T-cell (primary cell): ENCODE measurements at regions not wholly inside any gene's neighbourhood (a gene's known extent, or its start where the extent isn't known, plus 50 kb on each side); places are given as distances from the start of the nearest gene placed in this dataset.

ENCODE experiments used
- ATAC-seq, 4 experiments: fragments of 200-7000 bp in 3 of 4; fragments of 150-1000 bp in 1 of 4; cut with Tn5 transposase; replicated peaks in 1 of 4; 1 replicate in 3 of 4; 2 replicates in 1 of 4; pipeline ENCODE4 v1.10.0; 2021; ENCODE audit warnings: moderate library complexity in 3 of 4, mild to moderate bottlenecking in 2 of 4, moderate number of reproducible peaks in 1 of 4
- CTCF ChIA-PET, 2 donors: fragments of 300-600 bp; sonication (Branson Sonifier 250); formaldehyde crosslinking; loops; one replicate each; lab custom pipeline; 2022; ENCODE audit warnings: antibody characterized with exemption in 2 of 2; lab: Charles Lee
- POLR2A ChIA-PET, 2 donors: fragments of 300-600 bp; sonication (Branson Sonifier 250); formaldehyde crosslinking; loops; one replicate each; lab custom pipeline; 2022; ENCODE audit warnings: antibody characterized with exemption in 2 of 2; lab: Charles Lee
- DNase-seq, 35 experiments: peaks; one replicate each; pipeline versions ENCODE4 v3.0.0 to v3.0.0-alpha.2; 2013 to 2023
- H3K27ac ChIP-seq: one replicate; pipeline ENCODE4 v1.5.1; 2013; ENCODE audit warnings: low read length
- H3K27me3 ChIP-seq, 2 experiments: replicated peaks in 1 of 2; 1 replicate in 1 of 2; 2 replicates in 1 of 2; pipeline versions ENCODE4 v1.6.1 to v1.7.0; 2013; ENCODE audit warnings: low read length in 1 of 2, mixed read lengths in 1 of 2; ENCODE audit not compliant: control insufficient read depth in 2 of 2, insufficient read depth in 2 of 2; ENCODE audit errors: extremely low read depth in 1 of 2
- H3K36me3 ChIP-seq, 2 donors: 1 replicate in 1 of 2; 2 replicates in 1 of 2; pipeline versions ENCODE4 v1.6.1 to v1.7.0; 2013; ENCODE audit warnings: low read length in 1 of 2; ENCODE audit not compliant: control insufficient read depth in 2 of 2, insufficient read depth in 1 of 2; ENCODE audit errors: extremely low read depth in 1 of 2
- H3K4me1 ChIP-seq, 2 experiments: 1 replicate in 1 of 2; 2 replicates in 1 of 2; pipeline versions ENCODE4 v1.6.1 to v1.7.0; 2013; ENCODE audit warnings: low read length in 2 of 2, mixed read lengths in 1 of 2; ENCODE audit not compliant: insufficient read depth in 2 of 2, control insufficient read depth in 1 of 2; ENCODE audit errors: extremely low read depth in 1 of 2
- H3K4me3 ChIP-seq, 2 donors: 1 replicate in 1 of 2; 2 replicates in 1 of 2; pipeline versions ENCODE4 v1.5.1 to v1.7.0; 2013; ENCODE audit warnings: mild to moderate bottlenecking in 2 of 2, low read length in 1 of 2, moderate library complexity in 1 of 2; ENCODE audit not compliant: control insufficient read depth in 1 of 2; ENCODE audit errors: extremely low read depth in 1 of 2
- H3K9me3 ChIP-seq: 2 replicates; pipeline ENCODE4 v1.7.0; 2013
- H3K27ac Mint-ChIP-seq, 2 donors: one replicate each; pipeline ENCODE4 v1.8.0; 2020 to 2021; ENCODE audit warnings: mild to moderate bottlenecking in 2 of 2, mixed read lengths in 2 of 2
- H3K27me3 Mint-ChIP-seq, 2 donors: one replicate each; pipeline ENCODE4 v1.8.0; 2021 to 2022; ENCODE audit warnings: mixed read lengths in 2 of 2
- H3K36me3 Mint-ChIP-seq: one replicate; pipeline ENCODE4 v1.8.0; 2021; ENCODE audit warnings: mixed read lengths
- H3K4me1 Mint-ChIP-seq, 3 donors: one replicate each; pipeline ENCODE4 v1.8.0; 2020 to 2022; ENCODE audit warnings: mixed read lengths in 3 of 3, mild to moderate bottlenecking in 1 of 3
- H3K4me3 Mint-ChIP-seq, 3 donors: one replicate each; pipeline ENCODE4 v1.8.0; 2020 to 2022; ENCODE audit warnings: mild to moderate bottlenecking in 3 of 3, mixed read lengths in 3 of 3, moderate library complexity in 3 of 3
- H3K9me3 Mint-ChIP-seq, 3 donors: one replicate each; pipeline ENCODE4 v1.8.0; 2020 to 2022; ENCODE audit warnings: mixed read lengths in 3 of 3
- WGBS: methylation state at CpG from one replicate; pipeline ENCODE4 v1.1.5; 2013; ENCODE audit warnings: missing lambda C conversion rate; ENCODE audit not compliant: insufficient coverage; 5-methylcytosine and 5-hydroxymethylcytosine counted together

DNA sequence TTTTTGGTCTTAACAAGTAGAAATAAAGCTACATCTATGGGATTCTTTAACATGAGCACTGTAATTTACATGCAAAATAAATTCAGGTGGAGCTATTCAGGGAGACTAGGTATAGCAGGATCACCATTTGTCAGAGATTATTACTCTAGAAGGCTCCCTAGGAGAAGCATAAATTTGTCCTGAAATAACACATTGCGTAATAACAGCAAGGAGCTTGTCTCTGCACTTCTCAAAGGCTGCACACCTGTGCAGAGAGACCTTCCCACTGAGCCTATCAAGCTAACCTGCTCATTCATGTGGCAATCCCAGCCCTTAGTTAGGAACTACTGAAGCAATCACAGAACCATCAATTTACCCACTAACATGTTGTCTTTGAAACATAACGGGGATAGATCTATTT, 437.4 kb upstream of the MC4R start:
- ATAC-seq (no peak), DNase-seq (no peak)
- H3K27me3 Mint-ChIP-seq, result no peaks in the 10 kb centered on the region
- H3K4me1 Mint-ChIP-seq, result no peaks in the 10 kb centered on the region
- no peaks in the 10 kb centered on the region for H3K36me3 Mint-ChIP-seq
- peaks cover 4 to 10% (median 7%) of the 10 kb centered on the region in 3 donors for H3K9me3 Mint-ChIP-seq
- 100% methylated on average over 1 of the region's 2 CpGs for WGBS
- H3K4me3 ChIP-seq, result no peak overlapping the region
- no peaks in the 10 kb centered on the region for H3K27me3 ChIP-seq
- ChIA-PET CTCF (no interaction called here), POLR2A (no interaction called here)
- H3K4me1 ChIP-seq, result no peaks in the 10 kb centered on the region
- H3K36me3 ChIP-seq, result no peaks in the 10 kb centered on the region
- no peak overlapping the region for H3K27ac ChIP-seq
- no peak overlapping the region for H3K4me3 Mint-ChIP-seq
- H3K27ac Mint-ChIP-seq, result no peak overlapping the region
- H3K9me3 ChIP-seq, result no peaks in the 10 kb centered on the region

DNA sequence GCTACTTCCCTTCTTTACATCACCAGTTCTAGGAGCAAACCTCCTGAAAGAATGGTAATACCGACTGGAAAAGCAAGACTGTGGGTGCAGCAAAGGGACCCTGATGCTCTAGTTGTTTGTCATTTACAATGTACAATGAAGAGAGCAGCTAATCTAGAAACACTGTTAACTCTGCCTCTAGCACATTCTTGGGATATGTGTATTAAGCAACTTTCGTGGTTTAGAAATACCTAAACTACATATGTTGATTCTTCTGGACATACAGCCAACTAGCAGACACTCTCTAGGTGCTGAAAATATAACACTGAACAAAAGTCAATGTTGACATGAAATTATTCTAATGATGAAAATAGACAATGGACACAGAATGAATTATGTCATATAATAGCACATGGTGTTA, 440.3 kb upstream of the MC4R start:
- no peaks in the 10 kb centered on the region for H3K4me1 Mint-ChIP-seq
- H3K27me3 ChIP-seq, result no peaks in the 10 kb centered on the region
- ChIA-PET POLR2A (no interaction called here), CTCF (no interaction called here)
- no peak overlapping the region for H3K27ac Mint-ChIP-seq
- no peak overlapping the region for H3K27ac ChIP-seq
- no peak overlapping the region for H3K4me3 Mint-ChIP-seq
- H3K9me3 Mint-ChIP-seq, result peaks cover 8 to 19% (median 9%) of the 10 kb centered on the region in 3 donors
- H3K27me3 Mint-ChIP-seq, result no peaks in the 10 kb centered on the region
- no peaks in the 10 kb centered on the region for H3K36me3 Mint-ChIP-seq
- ATAC-seq (no peak), DNase-seq (no peak)
- no CpG with 5 or more reads among the region's 2 CpGs for WGBS
- H3K9me3 ChIP-seq, result no peaks in the 10 kb centered on the region
- H3K4me3 ChIP-seq, result no peak overlapping the region
- no peaks in the 10 kb centered on the region for H3K4me1 ChIP-seq
- H3K36me3 ChIP-seq, result no peaks in the 10 kb centered on the region

DNA sequence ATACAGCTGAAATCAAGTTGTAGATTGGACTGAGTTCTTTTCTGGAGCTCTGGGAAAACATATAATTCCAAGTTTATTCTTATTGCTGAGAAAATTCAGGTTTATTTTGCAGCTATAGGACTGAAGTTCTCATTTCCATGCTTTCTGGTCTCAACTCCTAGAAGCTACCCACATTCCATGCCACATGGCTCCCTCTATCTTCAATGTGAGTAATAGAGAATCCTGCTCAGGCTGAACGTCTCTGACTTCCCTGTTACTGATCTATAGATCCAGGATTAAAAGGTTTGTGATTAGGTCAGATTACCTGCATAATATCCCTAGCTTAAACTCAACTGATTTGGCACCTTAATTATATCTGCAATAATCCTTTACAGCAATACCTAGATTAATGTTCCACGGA, 453.8 kb upstream of the MC4R start:
- Mint-ChIP-seq H3K4me3 (no peak overlapping the region), H3K9me3 (peaks cover 2 to 12% (median 2%) of the 10 kb centered on the region in 3 donors), H3K27ac (no peak overlapping the region), H3K4me1 (no peaks in the 10 kb centered on the region), H3K27me3 (no peaks in the 10 kb centered on the region), H3K36me3 (no peaks in the 10 kb centered on the region)
- Histone ChIP-seq H3K36me3 (no peaks in the 10 kb centered on the region), H3K9me3 (no peaks in the 10 kb centered on the region), H3K4me1 (no peaks in the 10 kb centered on the region), H3K27me3 (no peaks in the 10 kb centered on the region), H3K27ac (no peak overlapping the region), H3K4me3 (no peak overlapping the region)
- WGBS, result no CpG with 5 or more reads among the region's 2 CpGs
- no peak for DNase-seq
- ChIA-PET POLR2A (no interaction called here), CTCF (no interaction called here)
- no peak for ATAC-seq

DNA sequence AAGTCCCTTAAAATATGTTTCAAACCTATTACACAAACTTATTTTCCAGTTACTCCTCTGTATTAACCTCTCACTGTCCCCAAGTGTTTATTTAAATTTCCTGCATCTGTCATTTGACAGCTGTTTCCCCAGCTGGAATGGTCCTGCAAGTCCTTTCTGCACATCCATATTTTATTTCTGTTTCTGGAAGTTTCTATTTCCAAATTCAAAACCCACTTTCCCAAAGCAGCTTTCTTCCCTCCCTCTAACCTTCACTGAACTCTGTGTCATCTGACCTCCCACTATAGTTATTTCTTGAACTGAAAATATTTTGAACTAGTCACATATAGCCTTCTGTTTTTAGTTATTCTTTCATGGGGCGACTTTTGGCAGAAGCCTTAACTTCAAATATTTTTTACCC, 459.4 kb upstream of the MC4R start:
- no peaks in the 10 kb centered on the region for H3K27me3 ChIP-seq
- no peaks in the 10 kb centered on the region for H3K9me3 ChIP-seq
- ChIA-PET CTCF (no interaction called here), POLR2A (no interaction called here)
- H3K36me3 ChIP-seq, result no peaks in the 10 kb centered on the region
- DNase-seq, result no peak
- ATAC-seq, result no peak
- Mint-ChIP-seq H3K4me3 (no peak overlapping the region), H3K27me3 (no peaks in the 10 kb centered on the region), H3K36me3 (no peaks in the 10 kb centered on the region), H3K4me1 (no peaks in the 10 kb centered on the region), H3K9me3 (peaks cover 0 to 12% (median 4%) of the 10 kb centered on the region in 3 donors), H3K27ac (no peak overlapping the region)
- H3K4me1 ChIP-seq, result no peaks in the 10 kb centered on the region
- H3K4me3 ChIP-seq, result no peak overlapping the region
- no peak overlapping the region for H3K27ac ChIP-seq
- no CpG with 5 or more reads among the region's 1 CpG for whole genome bisulfite sequencing

DNA sequence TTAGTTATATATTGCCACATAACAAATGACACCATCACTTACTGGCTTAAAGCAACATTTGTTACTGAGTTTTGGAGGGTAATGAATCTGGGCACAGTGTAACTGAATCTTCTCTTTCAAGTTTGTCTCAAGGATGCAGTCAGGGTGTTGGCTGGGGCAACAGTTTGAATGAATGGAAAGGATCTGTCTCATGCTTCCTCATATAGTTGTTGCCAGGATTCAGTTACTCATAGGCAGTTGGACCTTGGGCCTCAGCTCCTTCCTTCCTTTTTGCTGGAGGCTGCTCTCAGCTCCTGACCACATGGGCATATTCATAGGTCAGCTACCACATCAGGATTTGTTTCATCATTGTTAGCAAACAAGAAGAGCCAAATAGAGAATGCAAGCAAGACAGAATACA, 466.1 kb upstream of the MC4R start:
- no peak overlapping the region for H3K4me3 ChIP-seq
- Mint-ChIP-seq H3K27ac (no peak overlapping the region), H3K9me3 (peaks cover 13 to 25% (median 23%) of the 10 kb centered on the region in 3 donors), H3K27me3 (no peaks in the 10 kb centered on the region), H3K4me3 (no peak overlapping the region), H3K4me1 (no peaks in the 10 kb centered on the region), H3K36me3 (no peaks in the 10 kb centered on the region)
- no peaks in the 10 kb centered on the region for H3K4me1 ChIP-seq
- no peak for DNase-seq
- ATAC-seq, result no peak
- H3K9me3 ChIP-seq, result no peaks in the 10 kb centered on the region
- ChIA-PET CTCF (no interaction called here), POLR2A (no interaction called here)
- H3K27ac ChIP-seq, result no peak overlapping the region
- H3K27me3 ChIP-seq, result no peaks in the 10 kb centered on the region
- H3K36me3 ChIP-seq, result no peaks in the 10 kb centered on the region

DNA sequence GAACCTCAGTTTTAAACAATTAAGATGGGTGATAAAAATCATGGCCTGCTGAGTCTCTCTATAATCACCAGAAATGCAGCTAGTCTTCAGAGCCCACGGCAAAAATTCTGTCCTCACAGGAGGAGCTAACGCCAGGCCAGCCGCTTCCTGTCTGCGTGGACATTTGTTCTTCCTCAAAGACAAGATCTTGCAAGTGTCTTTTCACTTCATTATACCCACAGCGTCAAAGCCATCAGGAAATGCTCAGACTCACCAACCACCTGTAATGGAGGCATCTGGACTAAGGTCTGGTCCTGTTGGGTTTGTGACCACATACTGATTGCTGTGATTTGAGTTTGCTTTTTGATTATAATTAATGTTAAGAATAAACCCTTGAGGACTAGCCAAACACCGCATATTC, 473.8 kb upstream of the MC4R start:
- H3K27me3 ChIP-seq, result no peaks in the 10 kb centered on the region
- peaks cover 10 to 27% (median 22%) of the 10 kb centered on the region in 3 donors for H3K9me3 Mint-ChIP-seq
- WGBS, result no CpG with 5 or more reads among the region's 6 CpGs
- no peak for ATAC-seq
- no peaks in the 10 kb centered on the region for H3K27me3 Mint-ChIP-seq
- H3K4me3 ChIP-seq, result no peak overlapping the region
- no peaks in the 10 kb centered on the region for H3K4me1 ChIP-seq
- H3K36me3 ChIP-seq, result no peaks in the 10 kb centered on the region
- no peak for DNase-seq
- no peak overlapping the region for H3K27ac Mint-ChIP-seq
- ChIA-PET POLR2A (interaction anchor here in 1 of 2 donors (0.5 kb wide), 1 partner anchor 546 kb away, joined by 9 read pairs; no protein-coding TSS in a partner anchor), CTCF (no interaction called here)
- no peak overlapping the region for H3K4me3 Mint-ChIP-seq
- no peaks in the 10 kb centered on the region for H3K36me3 Mint-ChIP-seq
- no peak overlapping the region for H3K27ac ChIP-seq
- no peaks in the 10 kb centered on the region for H3K4me1 Mint-ChIP-seq
- H3K9me3 ChIP-seq, result no peaks in the 10 kb centered on the region

DNA sequence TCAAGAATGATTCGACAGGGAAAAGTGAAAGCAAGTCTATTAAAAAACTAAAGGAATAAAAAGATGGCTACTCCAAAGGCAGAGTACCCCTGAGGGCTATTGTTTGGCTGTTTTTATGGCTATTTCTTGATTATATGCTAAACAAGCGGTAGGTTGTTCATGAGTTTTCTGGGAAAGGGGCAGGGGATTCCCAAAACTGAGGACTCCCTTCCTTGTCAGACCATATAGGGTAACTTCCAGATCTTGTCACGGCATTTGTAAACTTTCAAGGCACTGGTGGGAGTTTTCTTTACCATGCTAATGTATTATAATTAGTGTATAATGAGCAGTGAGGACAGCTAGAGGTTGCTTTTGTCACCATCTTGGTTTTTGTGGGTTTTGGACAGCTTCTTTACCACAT, 474.9 kb upstream of the MC4R start:
- ATAC-seq (no peak), DNase-seq (no peak)
- Mint-ChIP-seq H3K4me1 (no peaks in the 10 kb centered on the region), H3K4me3 (no peak overlapping the region), H3K36me3 (no peaks in the 10 kb centered on the region), H3K9me3 (peaks cover 10 to 18% (median 11%) of the 10 kb centered on the region in 3 donors), H3K27ac (no peak overlapping the region), H3K27me3 (no peaks in the 10 kb centered on the region)
- Histone ChIP-seq H3K9me3 (no peaks in the 10 kb centered on the region), H3K4me1 (no peaks in the 10 kb centered on the region), H3K36me3 (no peaks in the 10 kb centered on the region), H3K27ac (no peak overlapping the region), H3K4me3 (no peak overlapping the region), H3K27me3 (no peaks in the 10 kb centered on the region)
- ChIA-PET POLR2A (no interaction called here), CTCF (no interaction called here)
- no CpG with 5 or more reads among the region's 3 CpGs for WGBS
